ENCODE measurements at regions not wholly inside any gene's neighbourhood (a gene's known extent, or its start where the extent isn't known, plus 50 kb on each side); places are given as distances from the start of the nearest gene placed in this dataset.
"Not testable (repeated sequence)": the region's sequence is repeated elsewhere in the genome, so short reads cannot be mapped to it uniquely, and the experiment has no call there.

DNA sequence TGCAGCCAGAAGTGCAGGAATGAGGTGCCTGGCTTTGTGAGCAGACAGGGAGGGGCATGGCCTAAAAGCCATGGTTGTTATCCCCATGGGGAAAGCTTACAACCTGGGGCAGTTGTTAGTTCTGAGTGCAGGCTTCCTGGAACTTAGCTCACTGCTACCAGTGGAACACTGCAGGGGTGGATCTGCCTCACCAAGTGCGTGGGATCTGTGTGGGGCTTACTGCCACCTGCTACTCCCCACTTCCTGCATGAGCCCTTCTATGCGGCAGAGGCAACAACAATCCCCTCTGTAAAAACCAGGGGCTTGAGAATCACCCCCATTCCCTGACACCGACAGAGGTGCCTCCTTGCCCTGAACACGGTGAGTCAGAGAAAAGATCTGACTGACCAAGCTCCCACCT, 174.6 kb downstream of the SPIN4 start:
- FAIRE-seq = not testable (repeated sequence)

DNA sequence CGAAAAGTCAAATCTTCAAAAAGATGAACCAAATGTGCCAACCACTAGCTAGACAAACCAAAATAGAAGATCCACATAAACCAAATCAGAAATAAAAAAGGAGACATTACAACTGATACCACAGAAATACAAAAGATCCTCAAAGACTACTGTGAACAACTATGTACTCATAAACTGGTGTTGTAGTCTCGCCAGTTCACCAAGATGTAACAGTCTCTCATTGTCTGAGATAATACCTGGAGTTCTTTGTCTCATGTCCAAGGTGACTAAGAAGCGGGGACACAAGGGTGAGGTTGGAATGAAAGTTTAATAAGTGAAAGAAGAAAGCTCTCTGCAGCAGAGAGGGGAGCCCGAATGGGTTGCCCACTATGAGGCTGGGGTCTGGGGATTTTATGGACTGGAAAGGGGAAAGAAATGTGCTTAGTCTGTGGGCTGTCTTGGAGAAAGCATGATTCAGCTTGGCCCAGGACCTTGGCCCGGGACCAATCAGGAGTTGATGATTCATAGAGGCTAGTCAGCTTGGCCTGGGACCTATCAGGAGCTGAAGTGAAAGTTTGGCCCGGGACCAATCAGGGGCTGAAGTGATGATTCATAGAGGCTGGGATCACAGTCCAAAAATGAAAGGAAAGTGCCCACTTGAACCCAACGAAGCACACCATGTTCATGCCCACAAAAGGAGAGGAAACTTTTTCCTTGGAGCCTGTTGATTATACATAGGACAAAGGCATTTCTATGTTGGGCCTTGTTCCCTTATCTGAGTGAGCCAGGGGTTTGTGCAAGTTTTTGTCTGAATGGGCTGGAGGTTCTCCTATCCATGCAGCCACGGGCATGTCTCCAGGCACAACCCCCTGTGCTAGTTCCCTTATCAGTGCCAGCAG, 177.1 kb downstream of the SPIN4 start:
- not testable (repeated sequence) for FAIRE-seq

DNA sequence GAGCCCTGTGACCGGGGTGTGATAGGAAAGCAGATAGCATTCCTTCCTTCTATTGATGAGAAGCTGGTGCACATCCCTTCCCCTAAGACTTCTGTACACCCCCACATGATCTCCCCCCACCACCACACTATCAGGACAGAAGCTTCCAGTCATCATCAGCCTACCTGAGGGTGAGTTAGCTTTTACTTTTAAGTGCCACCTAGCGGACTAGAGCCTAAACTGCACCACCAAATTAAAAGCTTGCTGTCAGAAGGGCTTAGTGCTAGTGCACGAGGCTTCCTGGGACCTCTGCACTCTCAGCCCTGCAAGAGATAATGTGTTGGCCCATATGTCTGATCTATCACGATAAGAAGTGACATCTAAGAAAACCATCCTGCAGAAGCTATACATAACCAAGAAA, 181.7 kb downstream of the SPIN4 start:
- FAIRE-seq = not testable (repeated sequence)

DNA sequence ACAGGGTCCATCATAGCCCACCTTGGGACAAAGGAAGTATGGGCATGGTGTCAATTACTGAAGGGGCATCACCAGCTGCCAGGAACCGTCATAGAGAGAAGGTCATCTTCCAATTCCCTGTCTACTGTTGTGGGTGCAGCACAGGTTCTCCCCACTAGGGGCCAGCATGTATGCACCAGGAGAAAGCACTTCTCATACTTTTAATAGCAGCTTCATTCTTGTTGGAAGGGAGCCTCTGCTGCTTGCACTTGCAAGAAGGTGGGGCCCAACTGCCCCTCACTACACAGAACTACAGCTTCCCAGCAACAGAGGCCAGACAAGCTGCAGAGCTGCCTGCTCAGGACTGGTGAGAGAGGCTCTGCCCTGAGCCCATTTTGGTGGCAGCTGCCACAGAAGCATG, 182.2 kb downstream of the SPIN4 start:
- FAIRE-seq = not testable (repeated sequence)

DNA sequence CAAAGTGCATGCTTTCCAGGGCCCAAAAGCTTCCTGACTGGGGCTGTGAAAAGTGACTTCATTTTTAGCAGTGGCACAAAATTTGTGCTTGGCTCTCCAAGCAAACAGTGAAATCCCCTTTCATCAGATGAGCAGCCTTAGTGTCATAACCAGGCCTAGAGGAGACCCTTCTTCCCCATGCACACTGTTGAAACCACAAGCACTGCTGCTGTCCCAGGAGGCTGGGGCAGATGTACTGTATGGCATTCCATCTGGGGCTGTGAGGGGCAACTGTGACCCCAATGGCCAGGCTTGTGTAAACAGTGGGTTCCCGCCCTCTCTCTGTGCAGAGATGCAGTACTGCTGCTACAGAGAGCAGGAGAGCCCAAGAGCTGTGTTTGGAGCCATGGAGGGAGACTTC, 184.1 kb downstream of the SPIN4 start:
- not testable (repeated sequence) for FAIRE-seq

DNA sequence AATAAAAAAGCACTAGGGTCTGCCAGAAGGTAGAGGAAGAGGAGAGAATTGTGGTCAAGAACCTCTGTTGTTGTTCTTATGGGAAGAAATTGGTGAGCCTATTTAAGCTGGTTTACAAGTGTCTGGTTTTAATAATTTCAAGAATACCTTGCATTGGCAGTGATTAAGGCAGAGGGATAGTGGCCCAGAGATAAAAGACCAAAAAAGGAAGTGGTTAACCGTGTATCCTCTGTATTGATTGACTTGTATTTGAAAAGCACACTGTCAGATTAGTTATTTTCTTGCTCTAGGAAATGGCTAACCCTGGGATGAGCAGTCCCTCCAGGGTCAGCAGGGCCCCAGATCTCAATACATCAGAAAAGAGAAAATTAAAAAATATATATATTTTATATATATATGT, 190.1 kb downstream of the SPIN4 start:
- not testable (repeated sequence) for FAIRE-seq

DNA sequence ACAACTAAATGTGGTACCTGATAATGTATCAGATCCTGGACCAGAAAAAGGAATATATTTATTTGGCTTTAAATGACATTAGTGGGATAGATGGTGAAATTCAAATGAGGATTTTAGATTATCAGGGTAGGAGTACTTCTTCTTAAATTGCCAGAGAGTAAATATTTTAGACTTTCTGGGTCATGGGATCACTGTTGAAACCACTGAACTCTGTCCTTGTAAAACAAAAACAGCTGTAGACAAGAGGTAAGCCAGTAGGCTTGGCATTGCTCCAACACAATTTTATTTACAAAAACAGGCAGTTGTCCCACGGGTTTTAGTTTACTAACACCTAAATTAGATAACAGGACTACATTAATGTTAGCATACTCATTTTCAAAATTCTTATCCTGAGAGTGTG, 190.8 kb downstream of the SPIN4 start:
- not testable (repeated sequence) for FAIRE-seq

DNA sequence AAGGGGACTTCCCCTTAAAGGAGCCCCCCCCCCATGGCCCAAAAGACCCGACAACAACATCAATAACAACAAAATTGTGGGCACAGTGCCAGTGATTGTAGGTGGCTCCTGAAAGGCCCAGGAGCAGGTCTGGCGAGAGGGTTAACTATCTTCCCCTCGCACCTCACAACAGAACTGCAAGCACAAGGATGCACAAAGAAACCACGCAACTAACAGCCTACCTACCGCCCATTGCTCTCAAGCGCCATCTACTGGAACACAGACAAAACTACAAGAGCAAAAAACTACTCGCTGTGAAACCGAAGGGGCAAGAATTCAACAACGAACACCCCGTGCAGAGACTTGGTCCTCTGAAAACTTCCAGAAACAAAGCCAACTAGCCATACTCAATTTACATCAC, 205.6 kb downstream of the SPIN4 start:
- FAIRE-seq = not testable (repeated sequence)

DNA sequence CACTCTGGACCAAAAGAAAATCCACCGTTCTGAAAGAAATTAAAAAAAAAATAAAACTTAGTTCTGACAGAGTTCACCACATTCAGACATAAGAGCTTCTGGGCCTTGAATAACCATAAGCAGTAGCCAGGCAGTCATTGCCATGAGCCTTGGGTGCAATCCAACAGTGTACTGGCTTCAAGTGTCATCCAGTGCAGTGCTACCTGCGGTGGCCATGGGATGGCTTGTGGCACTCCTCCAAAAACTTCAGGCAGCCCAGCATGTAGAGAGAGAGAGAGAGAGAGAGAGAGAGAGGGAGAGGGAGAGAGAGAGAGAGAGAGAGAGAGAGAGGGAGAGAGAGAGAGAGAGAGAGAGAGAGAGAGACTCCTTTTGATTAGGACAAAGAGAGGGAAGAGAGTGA, 208.5 kb downstream of the SPIN4 start:
- FAIRE-seq = peak; percentile 65

DNA sequence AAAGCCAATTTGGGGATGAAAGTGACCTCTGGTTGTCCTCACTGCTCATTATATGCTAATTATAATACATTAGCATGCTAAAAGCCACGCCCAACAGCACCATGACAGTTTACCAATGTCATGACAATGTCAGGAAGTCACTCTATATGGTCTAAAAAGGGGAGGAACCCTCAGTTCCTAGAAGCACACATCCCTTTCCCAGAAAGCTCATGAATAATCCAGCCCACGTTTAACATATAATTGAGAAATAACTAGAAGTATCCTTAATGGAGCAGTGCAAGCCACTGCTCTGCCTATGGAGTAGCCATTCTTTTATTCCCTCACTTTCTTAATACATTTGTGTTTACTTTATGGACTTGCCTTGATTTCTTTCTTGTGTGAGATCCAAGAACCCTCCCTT, 215.3 kb downstream of the SPIN4 start:
- FAIRE-seq = not testable (repeated sequence)

DNA sequence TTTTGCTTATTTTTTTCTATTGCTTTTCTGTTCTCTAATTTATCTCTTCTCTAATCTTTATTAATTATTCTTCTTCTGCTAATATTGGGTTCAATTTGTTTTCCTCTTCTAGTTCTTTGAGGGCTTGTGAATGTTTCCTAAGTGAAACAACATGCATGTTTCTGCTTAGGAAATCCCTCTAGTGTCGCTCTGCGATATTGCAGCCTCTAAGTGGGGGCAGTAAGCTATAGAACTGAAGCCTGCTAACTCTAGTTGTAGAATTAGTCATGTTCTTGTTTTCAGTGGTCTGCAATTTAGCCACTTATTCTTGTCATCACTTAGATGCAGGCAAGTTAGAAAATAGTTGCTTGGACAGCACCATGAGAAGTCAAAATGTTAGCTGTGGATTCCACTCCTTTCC, 222.6 kb downstream of the SPIN4 start:
- no peak for FAIRE-seq

DNA sequence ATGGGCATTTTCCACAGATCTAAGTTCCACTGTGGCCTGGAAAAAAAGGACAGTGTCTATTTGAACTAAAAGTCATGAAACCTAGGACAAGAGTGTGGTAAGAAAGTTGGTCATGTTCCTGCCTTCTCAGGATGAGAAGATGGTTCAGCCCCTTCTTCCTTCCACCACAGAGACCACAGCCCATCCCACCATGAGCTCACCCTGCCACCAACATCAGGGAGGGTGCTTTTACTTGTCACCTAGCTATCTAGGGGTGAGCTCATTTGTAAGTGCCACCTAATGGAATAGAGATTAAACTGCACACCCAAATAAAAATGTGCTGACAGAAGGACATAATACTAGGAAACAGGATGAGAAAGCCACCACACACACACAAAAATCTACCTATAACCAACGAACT, 235.9 kb downstream of the SPIN4 start:
- no peak for FAIRE-seq

DNA sequence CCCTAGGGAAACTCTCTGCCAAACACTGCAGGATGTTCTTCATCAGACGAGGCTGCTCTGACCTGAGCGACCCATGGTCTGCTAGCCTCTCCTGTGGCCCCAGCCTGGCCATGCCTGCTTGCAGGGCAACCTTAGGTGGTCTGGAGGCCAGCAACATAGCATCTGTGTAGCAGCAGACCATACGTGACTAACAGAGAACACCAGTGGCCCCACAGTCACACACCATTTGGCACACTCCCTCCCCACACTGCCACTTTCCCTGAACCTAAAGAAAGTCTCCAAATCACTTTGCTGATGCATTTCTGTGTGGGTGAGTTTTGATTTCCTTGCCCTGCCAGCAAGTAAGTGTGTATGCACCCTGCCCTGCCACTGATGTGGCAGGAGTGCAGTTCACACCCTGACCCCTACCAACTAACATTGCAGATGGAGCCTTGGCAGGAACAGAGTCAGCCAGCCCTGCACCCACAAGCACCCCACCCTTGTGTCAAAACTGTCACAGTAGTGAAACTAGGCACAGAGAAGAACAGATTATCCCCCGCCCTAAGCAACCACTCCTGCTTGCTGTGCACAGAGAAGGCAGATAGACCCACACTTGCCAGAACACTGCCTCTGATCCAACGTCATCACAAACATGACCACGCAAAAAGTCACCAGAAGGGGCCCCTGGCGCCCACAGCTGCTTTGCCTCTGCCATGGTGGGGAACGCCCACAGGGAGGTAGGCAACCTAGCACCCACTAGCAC, 249.1 kb downstream of the SPIN4 start:
- no peak for FAIRE-seq

DNA sequence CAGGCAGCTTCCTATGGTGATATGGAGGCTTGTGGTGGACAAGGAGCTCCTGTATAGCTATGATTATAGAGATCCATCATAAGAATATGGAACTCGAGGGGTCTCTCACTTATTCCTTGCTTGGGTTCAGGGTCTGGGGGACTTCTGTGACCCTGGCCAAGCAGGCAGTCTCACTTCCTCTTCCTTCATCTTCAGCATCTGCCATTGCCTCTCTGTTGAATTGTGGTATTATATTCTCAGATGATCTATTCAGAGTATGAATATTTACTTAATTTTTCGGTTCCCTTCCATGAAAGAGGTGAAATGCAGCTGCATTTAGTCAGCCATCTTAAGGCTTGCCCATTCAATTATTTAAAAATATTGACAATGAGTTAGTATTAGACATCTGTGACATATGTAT, 292.9 kb downstream of the SPIN4 start:
- FAIRE-seq = no peak

DNA sequence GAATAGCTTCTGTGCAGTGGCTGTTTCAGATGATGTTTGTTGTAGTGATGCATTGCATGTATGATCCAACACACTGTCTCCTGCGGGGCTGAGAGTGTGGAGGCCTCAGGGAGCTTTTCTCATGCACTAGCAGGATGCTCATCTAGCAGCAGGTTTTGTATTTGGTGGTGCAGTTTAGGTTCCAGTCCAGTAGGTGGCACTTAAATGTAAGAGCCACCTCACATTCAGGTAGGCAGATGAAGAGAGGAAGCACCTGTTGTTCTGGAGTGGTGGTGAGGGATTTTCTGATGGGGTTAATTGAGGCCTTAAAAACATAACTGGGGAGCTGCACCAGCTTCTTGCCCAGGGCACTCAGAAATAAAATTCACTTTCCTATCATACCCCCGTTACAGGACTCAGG, 300.9 kb downstream of the SPIN4 start:
- no peak for FAIRE-seq

DNA sequence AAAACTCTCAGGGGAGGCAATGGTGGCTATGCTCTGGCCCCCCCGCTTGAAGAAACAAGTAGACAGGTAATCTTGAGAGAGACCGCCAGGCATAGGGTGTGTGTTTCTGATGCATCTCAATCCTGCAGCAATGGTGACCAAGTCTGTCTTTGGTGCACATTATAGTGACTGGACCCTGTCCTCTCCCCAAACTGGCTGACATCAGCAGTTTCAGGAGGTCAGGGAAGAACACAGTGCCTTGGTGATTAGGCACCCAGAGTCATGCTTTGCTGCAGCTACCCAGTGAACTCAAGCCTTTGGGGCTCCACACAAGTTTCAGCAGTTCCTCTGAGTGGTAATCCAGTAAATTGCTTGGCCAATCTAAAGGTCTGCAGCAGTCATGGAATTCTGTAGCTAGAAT, 318.3 kb downstream of the SPIN4 start:
- no peak for FAIRE-seq

DNA sequence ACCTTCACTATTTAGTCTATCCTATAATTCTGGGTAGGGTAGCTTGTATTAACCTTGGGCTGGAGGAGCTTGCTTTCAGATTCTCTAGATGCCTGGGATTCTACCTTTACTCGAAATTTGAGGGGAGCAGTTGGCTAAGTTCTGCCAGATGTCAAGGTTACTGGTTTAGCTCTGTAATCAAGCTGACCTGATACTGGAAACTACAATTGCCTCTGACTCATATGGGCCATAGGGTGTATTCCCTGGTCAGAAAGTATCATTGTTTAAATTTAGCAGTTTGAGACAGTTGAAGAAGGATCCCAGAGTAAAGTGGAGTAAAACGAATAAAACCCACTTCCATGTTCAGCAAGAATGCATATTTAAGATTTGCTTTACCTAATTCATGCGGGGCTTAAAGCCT, 337.6 kb downstream of the SPIN4 start:
- no peak for FAIRE-seq

DNA sequence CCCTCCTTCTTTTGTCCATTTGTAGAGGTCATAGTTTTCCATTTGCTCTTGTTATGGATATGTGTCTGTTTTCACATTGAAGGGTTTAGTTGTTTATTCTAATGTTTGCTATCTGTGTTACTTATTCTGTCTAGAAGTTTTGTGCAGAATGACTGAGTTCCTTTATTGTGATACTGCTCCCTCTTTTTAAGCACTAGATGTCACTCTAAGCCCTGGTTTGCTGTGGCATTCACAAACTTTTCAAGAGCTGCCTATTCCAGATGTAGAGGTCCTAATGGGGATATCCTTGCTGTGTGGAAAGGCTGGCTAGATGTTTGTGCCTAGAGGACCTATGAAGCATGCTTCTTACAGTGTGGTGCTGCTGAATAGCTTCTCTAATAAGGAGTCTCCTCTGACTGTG, 338.6 kb downstream of the SPIN4 start:
- no peak for FAIRE-seq

DNA sequence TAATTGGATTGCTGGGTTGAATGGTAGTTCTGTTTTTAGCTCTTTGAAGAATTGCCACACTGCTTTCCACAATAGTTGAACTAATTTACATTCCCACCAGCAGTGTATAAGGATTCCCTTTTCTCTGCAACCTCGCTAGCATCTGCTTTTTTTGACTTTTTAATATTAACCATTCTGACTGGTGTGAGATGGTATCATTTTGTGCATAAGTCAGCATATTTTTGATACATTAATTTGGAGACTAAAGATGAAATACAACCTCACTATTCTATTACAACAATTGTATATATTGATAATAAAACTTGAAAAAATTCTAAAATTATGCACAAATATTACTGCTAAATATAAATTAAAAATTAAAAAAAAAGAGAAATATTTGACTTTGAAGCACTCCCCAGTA, 350.9 kb downstream of the SPIN4 start:
- FAIRE-seq = peak; percentile 95
